T-helper 1 cell treated with Interleukin-12 subunit alpha and Interleukin-12 subunit beta and Interleukin-4 antibody, amounts not matched to agents 30 μg/mL and 1 μg/mL, for 36 hours (primary cell): ENCODE measurements at regions not wholly inside any gene's neighbourhood (a gene's known extent, or its start where the extent isn't known, plus 50 kb on each side); places are given as distances from the start of the nearest gene placed in this dataset.
"Not testable (repeated sequence)": the region's sequence is repeated elsewhere in the genome, so short reads cannot be mapped to it uniquely, and the experiment has no call there.

Source experiments
- H3K27ac Mint-ChIP-seq: one replicate; pipeline ENCODE4 v1.8.0; 2021; ENCODE audit warnings: mild to moderate bottlenecking, mixed read lengths
- H3K27me3 Mint-ChIP-seq: one replicate; pipeline ENCODE4 v1.8.0; 2021; ENCODE audit warnings: low read depth, mixed read lengths
- H3K36me3 Mint-ChIP-seq: one replicate; pipeline ENCODE4 v1.8.0; 2021; ENCODE audit warnings: low read depth, mixed read lengths
- H3K4me1 Mint-ChIP-seq: one replicate; pipeline ENCODE4 v1.8.0; 2021; ENCODE audit warnings: low read depth, mixed read lengths
- H3K4me3 Mint-ChIP-seq: one replicate; pipeline ENCODE4 v1.8.0; 2021; ENCODE audit warnings: mild to moderate bottlenecking, moderate library complexity, mixed read lengths
- H3K9me3 Mint-ChIP-seq: one replicate; pipeline ENCODE4 v1.8.0; 2021; ENCODE audit warnings: mixed read lengths

DNA sequence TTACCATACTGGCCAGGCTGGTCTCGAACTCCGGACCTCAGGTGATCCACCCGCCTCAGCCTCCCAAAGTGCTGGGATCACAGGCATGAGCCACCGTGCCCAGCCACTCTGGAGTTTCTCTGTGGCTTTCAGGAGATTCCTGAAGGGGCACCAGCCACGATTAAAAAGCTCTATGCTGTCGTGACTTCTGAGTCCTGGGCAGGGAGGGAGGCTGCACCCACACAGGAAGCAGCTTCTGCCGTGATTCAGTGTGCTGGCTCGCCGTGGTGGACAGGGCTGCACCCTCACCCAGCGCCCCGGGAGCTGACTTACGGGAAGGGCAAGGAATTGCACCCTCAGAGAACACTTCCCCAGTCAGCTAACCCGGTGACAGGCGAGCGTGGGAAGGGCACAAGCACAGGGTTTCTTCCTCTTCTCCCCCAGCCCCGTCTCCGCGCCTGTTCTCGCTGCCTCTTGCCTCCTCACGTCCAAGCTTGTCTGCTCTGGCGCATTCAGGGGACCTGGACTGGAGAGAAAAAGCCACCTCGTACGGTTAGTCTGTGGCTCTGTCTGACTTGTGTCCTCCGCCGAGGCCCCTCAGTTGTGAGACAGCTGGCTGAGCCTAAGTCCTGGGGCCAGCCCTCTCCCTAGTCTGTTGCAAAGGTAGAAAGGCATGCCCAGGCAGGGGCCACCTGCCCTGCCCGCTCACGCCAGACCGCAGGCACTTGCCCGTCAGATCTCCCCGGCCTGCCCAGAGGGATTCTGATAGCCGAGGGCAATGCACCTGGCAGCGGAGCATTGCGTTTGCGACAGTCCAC is 145.0 kb downstream of the SEC14L1 start:
- no peak overlapping the region for H3K27ac Mint-ChIP-seq
- H3K27me3 Mint-ChIP-seq = peaks cover 27% of the 10 kb centered on the region
- H3K36me3 Mint-ChIP-seq = no peaks in the 10 kb centered on the region

GRCh38 chr17:77286391-77286640 is 145.5 kb downstream of the SEC14L1 start:
- H3K27ac Mint-ChIP-seq = no peak overlapping the region
- no peaks in the 10 kb centered on the region for H3K9me3 Mint-ChIP-seq
- H3K36me3 Mint-ChIP-seq = no peaks in the 10 kb centered on the region
- peaks cover 27% of the 10 kb centered on the region for H3K27me3 Mint-ChIP-seq
- H3K4me1 Mint-ChIP-seq = peaks cover 12% of the 10 kb centered on the region
- H3K4me3 Mint-ChIP-seq = no peak overlapping the region

More for the DNA sequence above, 145.0 kb downstream of the SEC14L1 start:
- H3K9me3 Mint-ChIP-seq = no peaks in the 10 kb centered on the region
- peaks cover 12% of the 10 kb centered on the region for H3K4me1 Mint-ChIP-seq
- no peak overlapping the region for H3K4me3 Mint-ChIP-seq

- no peak overlapping the region for H3K4me3 Mint-ChIP-seq
- H3K27ac Mint-ChIP-seq = no peak overlapping the region
- peaks cover 12% of the 10 kb centered on the region for H3K4me1 Mint-ChIP-seq
These were observed 146.1 kb downstream of the SEC14L1 start for GRCh38 chr17:77286641-77287431.

DNA sequence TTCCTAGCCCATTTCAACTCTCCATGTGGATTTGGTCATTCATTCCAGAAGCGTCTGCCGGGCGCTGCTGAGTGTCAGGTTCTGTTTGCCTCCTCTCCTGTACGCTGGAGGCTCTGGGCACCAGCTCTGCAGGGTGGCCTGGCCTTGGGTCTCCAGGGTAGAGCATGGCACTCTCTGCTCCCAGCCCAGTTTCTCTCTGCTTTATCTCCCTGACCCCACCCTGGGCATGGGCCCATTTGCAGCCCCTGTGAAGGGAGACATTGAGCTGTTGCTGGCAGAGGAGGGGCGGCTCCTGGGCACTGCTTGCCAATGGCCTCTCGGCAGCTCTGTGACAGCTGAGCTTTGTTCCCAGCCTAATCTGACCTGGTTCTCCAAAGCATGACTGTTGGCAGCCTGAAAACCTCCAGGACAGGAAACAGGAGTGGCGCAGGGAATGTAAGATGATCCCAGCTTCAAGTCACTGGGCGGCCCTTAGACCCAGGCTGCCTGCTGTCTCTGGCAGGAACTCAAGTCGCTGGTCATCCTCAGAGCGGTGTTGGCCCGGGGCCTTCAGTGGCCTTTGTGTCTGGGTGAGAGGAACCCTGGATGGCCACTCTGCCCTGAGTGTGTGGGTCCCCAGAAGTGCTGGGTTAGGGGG is 146.8 kb downstream of the SEC14L1 start:
- Mint-ChIP-seq H3K27ac (no peak overlapping the region), H3K4me1 (peaks cover 7% of the 10 kb centered on the region), H3K9me3 (no peaks in the 10 kb centered on the region), H3K36me3 (no peaks in the 10 kb centered on the region), H3K27me3 (peaks cover 18% of the 10 kb centered on the region), H3K4me3 (no peak overlapping the region)

More at GRCh38 chr17:77286641-77287431, 146.1 kb downstream of the SEC14L1 start:
- Mint-ChIP-seq H3K9me3 (no peaks in the 10 kb centered on the region), H3K36me3 (no peaks in the 10 kb centered on the region), H3K27me3 (peaks cover 25% of the 10 kb centered on the region)

DNA sequence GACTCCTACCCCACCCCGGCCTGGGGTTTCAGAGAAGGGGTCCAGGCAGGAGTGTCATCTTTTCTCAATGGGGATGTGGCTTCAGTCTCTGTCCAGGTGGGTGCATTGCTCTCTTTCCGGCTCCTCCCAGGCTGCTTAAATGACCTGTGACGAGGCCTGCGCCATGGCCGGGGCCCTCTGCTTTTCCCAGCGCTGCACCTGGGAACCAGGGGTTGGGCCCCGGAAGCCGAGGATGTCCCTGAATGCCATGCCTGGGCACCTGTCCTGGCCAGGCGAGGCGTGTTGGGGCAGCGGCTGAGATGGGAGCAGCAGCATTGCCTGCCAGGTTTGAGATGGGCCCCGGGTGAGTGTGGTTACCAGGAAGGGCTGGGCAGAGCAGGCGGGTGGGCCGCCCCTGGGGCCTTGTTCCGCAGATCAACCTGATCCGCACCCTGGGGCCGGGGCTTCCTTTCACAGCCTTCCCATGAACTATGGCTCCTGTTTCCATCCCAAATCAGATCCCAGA is 147.4 kb downstream of the SEC14L1 start:
- no peaks in the 10 kb centered on the region for H3K9me3 Mint-ChIP-seq
- H3K27ac Mint-ChIP-seq = no peak overlapping the region
- peaks cover 7% of the 10 kb centered on the region for H3K4me1 Mint-ChIP-seq
- H3K4me3 Mint-ChIP-seq = no peak overlapping the region
- H3K27me3 Mint-ChIP-seq = peaks cover 11% of the 10 kb centered on the region
- H3K36me3 Mint-ChIP-seq = no peaks in the 10 kb centered on the region

DNA sequence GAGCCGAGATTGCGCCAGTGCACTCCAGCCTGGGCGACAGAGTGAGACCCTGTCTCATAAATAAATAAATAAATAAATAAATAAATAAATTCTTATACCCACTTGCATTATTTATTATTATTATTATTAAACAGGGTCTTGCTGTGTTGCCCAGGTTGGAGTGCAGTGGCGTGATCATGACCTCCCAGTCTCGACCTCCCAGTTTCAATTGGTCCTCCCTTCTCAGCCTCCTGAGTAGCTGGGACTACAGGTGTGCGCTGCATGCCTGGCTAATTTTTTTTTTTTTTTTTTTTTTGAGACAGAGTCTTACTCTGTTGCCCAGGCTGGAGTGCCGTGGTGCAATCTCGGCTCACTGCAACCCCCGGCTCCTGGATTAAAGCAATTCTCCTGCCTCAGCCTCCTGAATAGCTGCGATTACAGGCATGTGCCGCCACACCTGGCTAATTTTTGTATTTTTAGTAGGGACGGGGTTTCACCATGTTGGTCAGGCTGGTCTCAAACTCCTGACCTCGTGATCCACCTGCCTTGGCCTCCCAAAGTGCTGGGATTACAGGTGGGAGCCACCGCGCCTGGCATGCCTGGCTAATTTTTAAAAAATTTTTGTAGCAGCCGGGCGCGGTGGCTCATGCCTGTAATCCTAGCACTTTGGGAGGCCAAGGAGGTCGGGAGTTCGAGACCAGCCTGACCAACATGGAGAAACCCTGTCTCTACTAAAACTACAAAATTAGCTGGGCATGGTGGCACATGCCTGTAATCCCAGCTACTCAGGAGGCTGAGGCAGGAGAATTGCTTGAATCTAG is 150.2 kb downstream of the SEC14L1 start:
- H3K27me3 Mint-ChIP-seq, H3K4me1 Mint-ChIP-seq, H3K4me3 Mint-ChIP-seq, H3K27ac Mint-ChIP-seq, H3K36me3 Mint-ChIP-seq, H3K9me3 Mint-ChIP-seq: not testable (repeated sequence)

DNA sequence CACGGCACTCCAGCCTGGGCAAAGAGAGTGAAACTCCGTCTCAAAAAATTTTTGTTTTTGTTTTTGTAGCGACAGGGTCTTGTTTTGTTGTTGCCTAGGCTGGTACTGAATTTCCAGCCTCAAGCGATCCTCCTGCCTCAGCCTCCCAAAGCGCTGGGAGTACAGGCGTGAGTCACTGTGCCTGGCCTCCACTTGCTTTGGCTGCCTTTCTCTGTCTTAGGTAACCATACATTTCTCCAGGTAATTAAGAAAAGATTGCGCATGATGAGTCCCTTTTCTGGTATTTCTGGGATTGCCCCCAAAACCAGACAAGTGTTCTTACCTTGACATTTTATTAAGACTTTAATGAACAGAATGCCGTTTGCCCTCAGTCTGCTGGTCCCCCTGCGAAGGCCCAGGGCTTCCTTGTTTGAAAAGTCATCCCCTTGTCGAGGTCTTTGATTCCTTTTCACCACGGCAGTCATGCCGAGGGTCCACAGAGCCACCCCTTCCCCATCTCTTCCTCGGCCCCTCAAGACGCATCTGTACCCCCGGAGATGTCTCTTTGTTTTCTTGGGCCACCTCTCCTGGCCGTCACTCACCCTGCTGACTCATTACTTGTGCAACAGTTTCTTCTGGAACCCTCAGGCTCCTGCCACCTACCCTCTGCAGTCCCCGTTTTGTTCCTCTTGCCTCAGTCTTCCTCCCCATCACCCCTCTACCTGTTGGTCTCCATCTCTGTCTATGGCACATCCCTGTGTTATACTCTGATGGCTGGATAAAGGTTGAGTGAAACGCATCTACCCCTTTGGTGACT is 151.0 kb downstream of the SEC14L1 start:
- no peak overlapping the region for H3K27ac Mint-ChIP-seq
- peaks cover 6% of the 10 kb centered on the region for H3K27me3 Mint-ChIP-seq
- H3K4me1 Mint-ChIP-seq = peaks cover 5% of the 10 kb centered on the region
- no peaks in the 10 kb centered on the region for H3K36me3 Mint-ChIP-seq
- H3K4me3 Mint-ChIP-seq = no peak overlapping the region
- H3K9me3 Mint-ChIP-seq = no peaks in the 10 kb centered on the region

DNA sequence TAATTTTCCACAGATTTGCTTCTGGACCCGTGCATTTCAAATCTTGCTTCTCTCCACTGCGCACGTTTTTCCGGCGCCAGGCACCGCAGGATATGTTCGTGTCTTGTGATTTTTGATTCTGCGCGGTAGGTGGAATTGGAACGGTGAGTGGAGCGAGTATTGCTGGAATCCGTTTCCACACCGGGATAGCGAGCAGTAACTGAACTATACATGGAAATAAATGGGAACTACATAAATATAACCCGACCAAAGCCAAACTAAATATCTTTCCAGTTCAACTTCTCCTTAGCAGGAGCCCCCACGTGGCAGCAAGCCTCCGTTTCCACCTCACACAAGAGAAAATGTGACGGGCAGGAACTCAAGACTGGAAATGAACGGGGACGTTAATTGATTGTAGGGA is 154.0 kb downstream of the SEC14L1 start:
- H3K27me3 Mint-ChIP-seq = peaks cover 6% of the 10 kb centered on the region
- no peaks in the 10 kb centered on the region for H3K9me3 Mint-ChIP-seq
- no peak overlapping the region for H3K4me3 Mint-ChIP-seq
- no peaks in the 10 kb centered on the region for H3K36me3 Mint-ChIP-seq
- peaks cover 3% of the 10 kb centered on the region for H3K4me1 Mint-ChIP-seq
- H3K27ac Mint-ChIP-seq = no peak overlapping the region

- no peaks in the 10 kb centered on the region for H3K36me3 Mint-ChIP-seq
- H3K27me3 Mint-ChIP-seq = peaks cover 6% of the 10 kb centered on the region
- H3K27ac Mint-ChIP-seq = no peak overlapping the region
- H3K4me3 Mint-ChIP-seq = no peak overlapping the region
- H3K9me3 Mint-ChIP-seq = no peaks in the 10 kb centered on the region
- no peaks in the 10 kb centered on the region for H3K4me1 Mint-ChIP-seq
These were observed 154.6 kb downstream of the SEC14L1 start for GRCh38 chr17:77295241-77295853.

DNA sequence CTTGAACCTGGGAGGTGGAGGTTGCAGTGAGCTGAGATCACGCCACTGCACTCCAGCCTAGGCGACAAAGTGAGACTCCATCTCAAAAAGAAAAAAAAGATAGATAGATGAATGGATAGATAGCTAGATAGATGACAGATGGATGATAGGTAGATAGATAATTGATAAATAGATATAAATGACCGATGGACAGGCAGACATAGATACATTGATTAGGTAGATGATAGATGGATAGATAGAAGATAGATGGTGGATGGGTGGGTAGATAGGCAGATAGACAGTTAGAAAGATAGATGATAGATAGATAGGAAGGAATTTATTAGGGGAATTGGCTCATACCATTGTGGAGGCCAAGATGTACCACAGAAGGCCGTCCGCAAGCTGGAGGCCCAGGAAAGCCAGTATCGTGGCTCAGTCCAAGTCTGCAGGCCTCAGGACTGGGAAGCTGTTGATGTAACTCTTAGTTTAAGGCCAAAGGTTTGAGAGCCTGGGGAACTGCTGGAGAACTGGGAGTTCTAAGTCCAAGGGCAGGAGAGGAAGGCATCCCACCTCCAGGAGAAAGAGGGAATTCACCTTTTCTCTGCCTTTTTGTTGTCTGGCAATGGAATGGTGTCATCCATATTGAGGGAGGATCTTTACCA is 156.1 kb downstream of the SEC14L1 start:
- H3K27ac Mint-ChIP-seq = no peak overlapping the region
- no peaks in the 10 kb centered on the region for H3K9me3 Mint-ChIP-seq
- peaks cover 6% of the 10 kb centered on the region for H3K27me3 Mint-ChIP-seq
- no peaks in the 10 kb centered on the region for H3K4me1 Mint-ChIP-seq
- no peaks in the 10 kb centered on the region for H3K36me3 Mint-ChIP-seq
- H3K4me3 Mint-ChIP-seq = no peak overlapping the region

DNA sequence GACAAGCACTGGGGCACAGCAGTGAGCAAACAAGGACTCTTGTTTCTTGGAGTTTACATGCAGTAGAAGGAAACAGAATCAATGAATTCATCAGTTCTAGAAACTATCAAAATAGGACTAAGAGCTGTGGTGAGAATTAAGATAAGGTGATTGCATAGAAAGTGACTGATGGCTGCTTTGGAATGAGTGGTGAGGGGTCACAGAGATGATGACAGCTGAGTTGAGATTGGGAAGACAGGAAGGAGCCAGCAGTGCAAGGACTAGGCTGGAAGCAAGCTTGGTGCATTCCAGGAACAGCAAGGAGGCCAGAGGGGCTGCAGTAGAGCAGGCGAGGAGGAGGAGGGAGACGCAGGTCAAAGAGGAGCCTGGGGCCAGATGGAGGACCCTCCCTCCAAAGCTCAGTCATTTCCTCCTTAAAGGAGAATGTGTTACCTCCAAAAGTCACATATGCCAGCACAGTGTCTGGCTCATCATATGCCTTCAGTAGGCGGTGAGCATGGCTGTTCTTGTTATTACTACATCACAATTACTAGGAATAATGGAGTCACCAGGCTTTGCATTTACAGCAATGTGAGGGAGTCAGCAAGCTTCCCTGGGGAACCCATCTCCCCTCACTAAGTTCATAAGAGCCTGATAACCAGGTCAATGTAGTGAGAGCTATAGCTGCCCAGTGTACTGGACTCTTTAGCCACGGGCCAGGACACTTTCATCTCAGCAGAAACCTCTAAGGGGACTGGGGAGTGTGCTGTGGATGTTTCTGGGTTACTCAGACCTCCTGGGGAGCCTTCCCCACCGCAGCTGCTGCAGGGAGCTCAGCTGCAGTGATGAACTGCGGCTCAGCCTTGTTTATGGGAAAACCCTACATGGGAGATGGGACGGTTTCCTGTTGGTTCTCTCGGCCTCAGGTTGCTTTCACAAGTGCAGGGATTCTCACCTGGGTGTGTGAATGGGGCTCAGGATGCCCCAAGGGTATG is 157.2 kb downstream of the SEC14L1 start:
- Mint-ChIP-seq H3K9me3 (no peaks in the 10 kb centered on the region), H3K36me3 (no peaks in the 10 kb centered on the region), H3K27me3 (peaks cover 6% of the 10 kb centered on the region), H3K4me3 (no peak overlapping the region), H3K27ac (no peak overlapping the region), H3K4me1 (no peaks in the 10 kb centered on the region)

DNA sequence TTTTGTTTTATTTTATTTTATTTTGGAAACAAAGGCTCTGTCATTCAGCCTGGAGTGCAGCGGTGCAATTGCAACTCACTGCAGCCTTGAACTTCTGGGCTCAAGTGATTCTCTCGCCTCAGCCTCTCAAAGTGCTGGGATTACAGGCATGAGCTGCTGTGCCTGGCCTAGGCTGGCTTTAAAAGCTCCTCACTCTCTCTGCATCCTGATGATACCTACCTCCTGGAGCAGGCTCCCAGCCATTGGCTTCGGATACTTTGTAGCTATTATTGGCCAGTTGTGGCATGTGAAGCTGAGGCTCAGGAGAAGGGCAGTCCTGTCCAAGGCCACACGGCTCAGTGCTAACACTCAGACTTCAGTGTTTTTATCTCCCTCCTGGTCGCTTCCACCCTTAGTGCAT is 158.0 kb downstream of the SEC14L1 start:
- H3K27me3 Mint-ChIP-seq = peaks cover 6% of the 10 kb centered on the region
- H3K36me3 Mint-ChIP-seq = no peaks in the 10 kb centered on the region
- H3K9me3 Mint-ChIP-seq = no peaks in the 10 kb centered on the region
- H3K4me3 Mint-ChIP-seq = no peak overlapping the region
- H3K4me1 Mint-ChIP-seq = no peaks in the 10 kb centered on the region
- H3K27ac Mint-ChIP-seq = no peak overlapping the region
